Keratinocyte (primary cell): ENCODE measurements at regions not wholly inside any gene's neighbourhood (a gene's known extent, or its start where the extent isn't known, plus 50 kb on each side); places are given as distances from the start of the nearest gene placed in this dataset.

Experiments
- CTCF ChIP-seq, 3 experiments: IDR thresholded peaks in 1 of 3; conservative IDR thresholded peaks in 1 of 3; optimal IDR thresholded peaks in 1 of 3; 2 replicates in 2 of 3; 3 replicates in 1 of 3; pipeline versions ENCODE3 to v1.5.1; 2011; ENCODE audit warnings: low read length in 3 of 3, mild to moderate bottlenecking in 3 of 3, moderate library complexity in 2 of 3, control low read depth in 1 of 3, inconsistent platforms in 1 of 3; ENCODE audit not compliant: insufficient read depth in 2 of 3; ENCODE audit errors: extremely low read depth in 1 of 3
- EZH2 ChIP-seq: IDR thresholded peaks from one replicate; pipeline ENCODE4 v1.6.1; 2012; ENCODE audit warnings: inconsistent platforms, mild to moderate bottlenecking, low read length, moderate library complexity

- TF ChIP-seq CTCF (optimal IDR thresholded peaks at IDR 0.05 in 1 of 3, IDR thresholded peaks at IDR 0.05 in 1 of 3, conservative IDR thresholded peaks at IDR 0.05 in 1 of 3; ENCODE audit: extremely low read depth in 1 of 3, insufficient read depth in 2 of 3, low read length in 3 of 3), result no peak
- no peak for TF ChIP-seq EZH2
Observed at GRCh38 chr12:77751939-77752338, 78.8 kb upstream of the NAV3 start.
